Neural progenitor cell (in vitro differentiated cells): ENCODE measurements at regions not wholly inside any gene's neighbourhood (a gene's known extent, or its start where the extent isn't known, plus 50 kb on each side); places are given as distances from the start of the nearest gene placed in this dataset.

ENCODE experiments used
- DNase-seq: peaks from one replicate; pipeline ENCODE4 v3.0.0-alpha.2; 2016; ENCODE audit warnings: low spot score
- H2AFZ ChIP-seq: fragments of 200-600 bp; sonication (generic); replicated peaks from 2 replicates; pipeline ENCODE4 v1.6.1; 2016; ENCODE audit warnings: antibody characterized with exemption
- H3F3A ChIP-seq: fragments of 200-600 bp; sonication (generic); 2 replicates; pipeline ENCODE4 v1.6.1; 2016; ENCODE audit warnings: antibody characterized with exemption, low read depth
- H3K27ac ChIP-seq: fragments of 200-600 bp; sonication (generic); 2 replicates; pipeline ENCODE4 v1.5.1; 2016; ENCODE audit warnings: mild to moderate bottlenecking
- H3K27me3 ChIP-seq: fragments of 200-600 bp; sonication (generic); 2 replicates; pipeline ENCODE4 v1.6.1; 2016; ENCODE audit warnings: mild to moderate bottlenecking, moderate library complexity
- H3K36me3 ChIP-seq: fragments of 200-600 bp; sonication (generic); 2 replicates; pipeline ENCODE4 v1.5.1; 2016
- H3K4me1 ChIP-seq: fragments of 200-600 bp; sonication (generic); 2 replicates; pipeline ENCODE4 v1.6.1; 2016; ENCODE audit warnings: mixed run types
- H3K4me2 ChIP-seq: fragments of 200-600 bp; sonication (generic); 2 replicates; pipeline ENCODE4 v1.6.1; 2016
- H3K4me3 ChIP-seq: fragments of 200-600 bp; sonication (generic); 2 replicates; pipeline ENCODE4 v1.5.1; 2016
- H3K79me2 ChIP-seq: fragments of 200-600 bp; sonication (generic); 2 replicates; pipeline ENCODE4 v1.6.1; 2016; ENCODE audit warnings: low read depth
- H3K9ac ChIP-seq: fragments of 200-600 bp; sonication (generic); 2 replicates; pipeline ENCODE4 v1.6.1; 2016
- H3K9me3 ChIP-seq: fragments of 200-600 bp; sonication (generic); 2 replicates; pipeline ENCODE4 v1.5.1; 2016; ENCODE audit warnings: low read depth
- H4K20me1 ChIP-seq: fragments of 200-600 bp; sonication (generic); 2 replicates; pipeline ENCODE4 v1.6.1; 2016; ENCODE audit warnings: low read depth
- H3K27ac Mint-ChIP-seq: 3 replicates; pipeline ENCODE4 v1.8.0; 2021; ENCODE audit warnings: mixed read lengths
- H3K27me3 Mint-ChIP-seq: 2 replicates; pipeline ENCODE4 v1.8.0; 2022; ENCODE audit warnings: low read depth, mild to moderate bottlenecking, inconsistent platforms, moderate library complexity, mixed read lengths; ENCODE audit not compliant: insufficient read depth
- H3K36me3 Mint-ChIP-seq: 3 replicates; pipeline ENCODE4 v1.8.0; 2021; ENCODE audit warnings: mixed read lengths
- H3K4me1 Mint-ChIP-seq: 3 replicates; pipeline ENCODE4 v1.8.0; 2021; ENCODE audit warnings: mixed read lengths
- H3K4me3 Mint-ChIP-seq: 3 replicates; pipeline ENCODE4 v1.8.0; 2021; ENCODE audit warnings: mild to moderate bottlenecking, moderate library complexity, mixed read lengths
- H3K9me3 Mint-ChIP-seq: 3 replicates; pipeline ENCODE4 v1.8.0; 2020; ENCODE audit warnings: mixed read lengths
- EZH2 ChIP-seq: fragments of 200-600 bp; sonication (generic); IDR thresholded peaks from 2 replicates; pipeline ENCODE4 v1.6.1; 2017; ENCODE audit warnings: antibody characterized with exemption, mild to moderate bottlenecking, moderate library complexity
- EZH2phosphoT487 ChIP-seq: fragments of 200-600 bp; sonication (generic); IDR thresholded peaks from 2 replicates; pipeline ENCODE4 v1.6.1; 2017; ENCODE audit warnings: antibody characterized with exemption
- TF ChIP-seq, protein P1 (sequence below): fragments of 200-600 bp; sonication (generic); IDR thresholded peaks from 2 replicates; pipeline ENCODE4 v1.5.1; 2017; ENCODE audit warnings: antibody characterized with exemption, mild to moderate bottlenecking

DNA sequence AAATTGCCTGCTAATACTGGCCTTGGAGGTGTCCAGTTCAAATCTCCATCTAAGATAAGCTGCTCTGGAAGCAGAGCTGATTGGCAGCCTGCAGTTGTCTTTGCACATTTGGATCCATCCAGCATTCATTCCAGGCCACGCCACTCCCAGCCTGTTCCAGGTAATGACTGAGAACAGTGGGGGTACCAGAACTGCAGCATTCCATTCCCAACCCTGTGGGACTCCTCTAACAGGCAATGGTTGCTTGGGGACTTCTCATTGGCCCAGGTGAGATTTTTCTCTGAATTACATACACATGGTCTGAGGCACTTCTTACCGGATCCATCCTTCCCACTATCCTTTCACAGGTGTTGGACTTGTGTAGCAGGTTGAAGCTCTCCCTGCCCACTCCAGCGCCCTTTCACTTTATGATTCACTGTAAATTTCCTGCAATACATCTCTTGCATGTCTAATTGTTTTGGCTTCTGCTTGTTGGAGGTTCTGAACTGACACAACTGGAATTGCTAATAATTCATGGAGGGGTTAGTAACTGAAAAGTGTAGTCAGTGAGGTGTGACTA is 206.1 kb upstream of the ZFHX3 start:
- no peak overlapping the region for H3K27ac Mint-ChIP-seq
- H3K4me3 Mint-ChIP-seq, result no peak overlapping the region

DNA sequence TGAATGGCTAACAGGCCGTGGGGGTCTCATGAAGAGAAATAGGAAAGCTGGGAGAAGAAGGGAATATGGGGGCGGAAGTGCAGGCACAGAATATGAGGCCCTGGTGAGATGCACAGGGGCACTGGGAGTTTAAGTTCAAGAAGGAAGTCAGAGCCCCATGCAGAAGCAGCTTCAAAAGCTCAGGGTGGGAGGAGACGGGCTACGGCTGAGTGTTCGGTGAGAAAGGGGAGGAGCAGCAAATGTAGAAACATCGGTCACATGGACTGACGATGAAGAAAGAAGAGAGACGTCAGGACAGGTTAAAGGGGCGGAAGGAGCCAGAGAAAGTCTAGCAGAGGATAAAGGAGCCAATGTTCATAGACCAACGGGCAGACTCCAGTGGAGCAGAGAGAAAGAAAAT is 204.5 kb upstream of the ZFHX3 start:
- H3F3A ChIP-seq, result peaks cover 2% of the 10 kb centered on the region
- H3K9me3 Mint-ChIP-seq, result peaks cover 9% of the 10 kb centered on the region
- no peak overlapping the region for H3K27ac Mint-ChIP-seq
- H2AFZ ChIP-seq, result no peak overlapping the region
- H3K4me2 ChIP-seq, result no peak overlapping the region
- H4K20me1 ChIP-seq, result no peaks in the 10 kb centered on the region
- H3K9me3 ChIP-seq, result no peaks in the 10 kb centered on the region
- H3K4me3 Mint-ChIP-seq, result no peak overlapping the region
- H3K27me3 Mint-ChIP-seq, result peaks cover 6% of the 10 kb centered on the region
- H3K79me2 ChIP-seq, result no peaks in the 10 kb centered on the region
- H3K4me3 ChIP-seq, result no peak overlapping the region
- no peaks in the 10 kb centered on the region for H3K27me3 ChIP-seq
- no peaks in the 10 kb centered on the region for H3K36me3 Mint-ChIP-seq
- no peak overlapping the region for H3K27ac ChIP-seq
- no peak for DNase-seq
- no peaks in the 10 kb centered on the region for H3K4me1 ChIP-seq
- no peaks in the 10 kb centered on the region for H3K36me3 ChIP-seq
- H3K9ac ChIP-seq, result no peak overlapping the region
- peaks cover 4% of the 10 kb centered on the region for H3K4me1 Mint-ChIP-seq
- TF ChIP-seq EZH2, result no peak
- no peak for TF ChIP-seq EZH2phosphoT487
- TF ChIP-seq, protein P1, sequence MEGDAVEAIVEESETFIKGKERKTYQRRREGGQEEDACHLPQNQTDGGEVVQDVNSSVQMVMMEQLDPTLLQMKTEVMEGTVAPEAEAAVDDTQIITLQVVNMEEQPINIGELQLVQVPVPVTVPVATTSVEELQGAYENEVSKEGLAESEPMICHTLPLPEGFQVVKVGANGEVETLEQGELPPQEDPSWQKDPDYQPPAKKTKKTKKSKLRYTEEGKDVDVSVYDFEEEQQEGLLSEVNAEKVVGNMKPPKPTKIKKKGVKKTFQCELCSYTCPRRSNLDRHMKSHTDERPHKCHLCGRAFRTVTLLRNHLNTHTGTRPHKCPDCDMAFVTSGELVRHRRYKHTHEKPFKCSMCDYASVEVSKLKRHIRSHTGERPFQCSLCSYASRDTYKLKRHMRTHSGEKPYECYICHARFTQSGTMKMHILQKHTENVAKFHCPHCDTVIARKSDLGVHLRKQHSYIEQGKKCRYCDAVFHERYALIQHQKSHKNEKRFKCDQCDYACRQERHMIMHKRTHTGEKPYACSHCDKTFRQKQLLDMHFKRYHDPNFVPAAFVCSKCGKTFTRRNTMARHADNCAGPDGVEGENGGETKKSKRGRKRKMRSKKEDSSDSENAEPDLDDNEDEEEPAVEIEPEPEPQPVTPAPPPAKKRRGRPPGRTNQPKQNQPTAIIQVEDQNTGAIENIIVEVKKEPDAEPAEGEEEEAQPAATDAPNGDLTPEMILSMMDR, result no peak

More for the DNA sequence above, 206.1 kb upstream of the ZFHX3 start:
- H3K9me3 ChIP-seq, result no peaks in the 10 kb centered on the region
- H3K4me1 Mint-ChIP-seq, result peaks cover 4% of the 10 kb centered on the region
- no peak for TF ChIP-seq EZH2
- TF ChIP-seq EZH2phosphoT487, result no peak
- TF ChIP-seq, protein P1, result no peak
- H4K20me1 ChIP-seq, result no peaks in the 10 kb centered on the region
- peaks cover 6% of the 10 kb centered on the region for H3K27me3 Mint-ChIP-seq
- H3K9ac ChIP-seq, result no peak overlapping the region
- no peaks in the 10 kb centered on the region for H3K36me3 ChIP-seq
- no peak overlapping the region for H3K4me2 ChIP-seq
- no peaks in the 10 kb centered on the region for H3K4me1 ChIP-seq
- H3K4me3 ChIP-seq, result no peak overlapping the region
- peaks cover 9% of the 10 kb centered on the region for H3K9me3 Mint-ChIP-seq
- H3K27ac ChIP-seq, result no peak overlapping the region
- no peaks in the 10 kb centered on the region for H3K36me3 Mint-ChIP-seq
- H3K27me3 ChIP-seq, result no peaks in the 10 kb centered on the region
- DNase-seq, result no peak
- no peak overlapping the region for H2AFZ ChIP-seq
- no peaks in the 10 kb centered on the region for H3F3A ChIP-seq
- H3K79me2 ChIP-seq, result no peaks in the 10 kb centered on the region

DNA sequence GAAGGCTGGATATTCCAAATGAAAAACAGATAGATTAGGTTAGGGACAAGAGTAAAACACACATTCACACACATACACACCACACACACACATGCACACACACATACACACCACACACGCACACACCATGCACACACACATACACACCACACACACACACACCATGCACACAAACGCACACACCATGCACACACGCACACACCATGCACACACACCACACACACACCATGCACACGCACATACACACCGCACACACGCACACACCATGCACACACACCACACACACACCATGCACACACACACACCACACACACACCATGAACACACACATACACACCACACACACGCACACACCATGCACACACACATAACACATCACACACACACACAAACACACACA is 203.7 kb upstream of the ZFHX3 start:
- H3K9ac ChIP-seq, result no peak overlapping the region
- no peak overlapping the region for H3K27ac ChIP-seq
- no peaks in the 10 kb centered on the region for H3K36me3 Mint-ChIP-seq
- peaks cover 2% of the 10 kb centered on the region for H3F3A ChIP-seq
- DNase-seq, result no peak
- no peak overlapping the region for H2AFZ ChIP-seq
- H3K9me3 Mint-ChIP-seq, result peaks cover 9% of the 10 kb centered on the region
- no peaks in the 10 kb centered on the region for H3K36me3 ChIP-seq
- no peaks in the 10 kb centered on the region for H3K79me2 ChIP-seq
- peaks cover 6% of the 10 kb centered on the region for H3K27me3 Mint-ChIP-seq
- H3K27ac Mint-ChIP-seq, result no peak overlapping the region
- TF ChIP-seq EZH2phosphoT487, result no peak
- TF ChIP-seq, protein P1, result no peak
- TF ChIP-seq EZH2, result no peak
- H3K4me1 ChIP-seq, result no peaks in the 10 kb centered on the region
- H3K9me3 ChIP-seq, result no peaks in the 10 kb centered on the region
- H3K4me1 Mint-ChIP-seq, result peaks cover 4% of the 10 kb centered on the region
- no peak overlapping the region for H3K4me2 ChIP-seq
- no peak overlapping the region for H3K4me3 Mint-ChIP-seq
- no peaks in the 10 kb centered on the region for H4K20me1 ChIP-seq
- no peaks in the 10 kb centered on the region for H3K27me3 ChIP-seq
- no peak overlapping the region for H3K4me3 ChIP-seq
